Astrocyte (in vitro differentiated cells and primary cell): ENCODE measurements at regions not wholly inside any gene's neighbourhood (a gene's known extent, or its start where the extent isn't known, plus 50 kb on each side); places are given as distances from the start of the nearest gene placed in this dataset.

Experiments used
- DNase-seq: peaks from one replicate; pipeline ENCODE4 v3.0.0-alpha.2; 2010; ENCODE audit warnings: low read depth
- FAIRE-seq: peaks from 2 replicates; lab custom pipeline; 2011; peaks lifted over from hg19 to GRCh38; lab: Jason Lieb, UNC
- H2AFZ ChIP-seq: 2 replicates; pipeline ENCODE4 v1.6.0; 2012; ENCODE audit warnings: low read depth, low read length, inconsistent platforms
- H3K27ac ChIP-seq: 2 replicates; pipeline ENCODE4 v1.5.1; 2011; ENCODE audit warnings: low read depth, low read length, inconsistent platforms
- H3K27me3 ChIP-seq: 2 replicates; pipeline ENCODE4 v1.6.0; 2011; ENCODE audit warnings: low read length, inconsistent platforms; ENCODE audit not compliant: insufficient read depth
- H3K36me3 ChIP-seq: 2 replicates; pipeline ENCODE4 v1.5.1; 2011; ENCODE audit warnings: low read length, inconsistent platforms; ENCODE audit not compliant: insufficient read depth
- H3K4me1 ChIP-seq: 2 replicates; pipeline ENCODE4 v1.5.1; 2011; ENCODE audit warnings: low read length, inconsistent platforms; ENCODE audit not compliant: insufficient read depth
- H3K4me2 ChIP-seq: 2 replicates; pipeline ENCODE4 v1.6.0; 2012; ENCODE audit warnings: low read length, inconsistent platforms
- H3K4me3 ChIP-seq: 2 replicates; pipeline ENCODE4 v1.5.1; 2011; ENCODE audit warnings: low read depth, mild to moderate bottlenecking, low read length, inconsistent platforms; ENCODE audit not compliant: insufficient read depth
- H3K79me2 ChIP-seq: 2 replicates; pipeline ENCODE4 v1.6.0; 2012; ENCODE audit warnings: mild to moderate bottlenecking, low read length, inconsistent platforms; ENCODE audit not compliant: insufficient read depth
- H3K9ac ChIP-seq: 2 replicates; pipeline ENCODE4 v1.6.0; 2012; ENCODE audit warnings: mild to moderate bottlenecking, low read length, inconsistent platforms
- H3K9me3 ChIP-seq: 2 replicates; pipeline ENCODE4 v1.5.1; 2012; ENCODE audit warnings: low read depth, mild to moderate bottlenecking, low read length, inconsistent platforms; ENCODE audit not compliant: insufficient read depth
- H4K20me1 ChIP-seq: 2 replicates; pipeline ENCODE4 v1.6.0; 2012; ENCODE audit warnings: low read length, inconsistent platforms; ENCODE audit not compliant: insufficient read depth
- H3K27ac Mint-ChIP-seq: one replicate; pipeline ENCODE4 v1.8.0; 2021; ENCODE audit warnings: mild to moderate bottlenecking, mixed read lengths; ENCODE audit not compliant: unreplicated experiment
- H3K27me3 Mint-ChIP-seq: one replicate; pipeline ENCODE4 v1.8.0; 2021; ENCODE audit warnings: low read depth, mixed read lengths; ENCODE audit not compliant: unreplicated experiment
- H3K36me3 Mint-ChIP-seq: one replicate; pipeline ENCODE4 v1.8.0; 2021; ENCODE audit warnings: low read depth, mixed read lengths; ENCODE audit not compliant: unreplicated experiment
- H3K4me1 Mint-ChIP-seq: one replicate; pipeline ENCODE4 v1.8.0; 2021; ENCODE audit warnings: low read depth, mixed read lengths; ENCODE audit not compliant: unreplicated experiment
- H3K4me3 Mint-ChIP-seq: one replicate; pipeline ENCODE4 v1.8.0; 2021; ENCODE audit warnings: mild to moderate bottlenecking, moderate library complexity, mixed read lengths; ENCODE audit not compliant: unreplicated experiment
- H3K9me3 Mint-ChIP-seq: one replicate; pipeline ENCODE4 v1.8.0; 2021; ENCODE audit warnings: mild to moderate bottlenecking, mixed read lengths; ENCODE audit not compliant: unreplicated experiment
- CTCF ChIP-seq: IDR thresholded peaks from 2 replicates; pipeline ENCODE4 v1.5.1; 2011; ENCODE audit warnings: low read depth, mild to moderate bottlenecking, inconsistent platforms, low read length, moderate library complexity; ENCODE audit not compliant: insufficient read depth
- EZH2 ChIP-seq: IDR thresholded peaks from 2 replicates; pipeline ENCODE4 v1.6.1; 2012; ENCODE audit warnings: mild to moderate bottlenecking, low read length, inconsistent platforms; ENCODE audit not compliant: insufficient read depth

- no peaks in the 10 kb centered on the region for H3K79me2 ChIP-seq
Observed at GRCh38 chr1:5720484-5720883, 271.7 kb downstream of the NPHP4 start.

GRCh38 chr1:5720045-5720444 lies 272.2 kb downstream of the NPHP4 start:
- Mint-ChIP-seq H3K27me3 (peaks cover 22% of the 10 kb centered on the region), H3K9me3 (peaks cover 9% of the 10 kb centered on the region), H3K4me1 (peaks cover 2% of the 10 kb centered on the region), H3K4me3 (no peak overlapping the region), H3K27ac (no peak overlapping the region), H3K36me3 (peaks cover 1% of the 10 kb centered on the region)
- FAIRE-seq (no peak), DNase-seq (no peak)
- Histone ChIP-seq H3K4me2 (no peak overlapping the region), H3K79me2 (no peaks in the 10 kb centered on the region), H4K20me1 (no peaks in the 10 kb centered on the region), H2AFZ (no peak overlapping the region), H3K9ac (no peak overlapping the region), H3K27me3 (no peaks in the 10 kb centered on the region), H3K27ac (no peak overlapping the region), H3K36me3 (no peaks in the 10 kb centered on the region), H3K9me3 (no peaks in the 10 kb centered on the region), H3K4me1 (no peaks in the 10 kb centered on the region), H3K4me3 (no peak overlapping the region)
- TF ChIP-seq EZH2 (no peak), CTCF (no peak)

More at GRCh38 chr1:5720484-5720883, 271.7 kb downstream of the NPHP4 start:
- no peaks in the 10 kb centered on the region for H3K4me1 ChIP-seq
- H2AFZ ChIP-seq, result no peak overlapping the region
- H3K36me3 ChIP-seq, result no peaks in the 10 kb centered on the region
- no peak overlapping the region for H3K4me2 ChIP-seq
- FAIRE-seq (no peak), DNase-seq (no peak)
- H3K9me3 Mint-ChIP-seq, result peaks cover 5% of the 10 kb centered on the region
- H3K9me3 ChIP-seq, result no peaks in the 10 kb centered on the region
- no peaks in the 10 kb centered on the region for H4K20me1 ChIP-seq
- no peak overlapping the region for H3K27ac ChIP-seq
- no peak overlapping the region for H3K27ac Mint-ChIP-seq
- H3K36me3 Mint-ChIP-seq, result no peaks in the 10 kb centered on the region
- TF ChIP-seq EZH2, result no peak
- TF ChIP-seq CTCF, result no peak
- H3K27me3 ChIP-seq, result no peaks in the 10 kb centered on the region
- H3K27me3 Mint-ChIP-seq, result peaks cover 26% of the 10 kb centered on the region
- H3K9ac ChIP-seq, result no peak overlapping the region
- no peak overlapping the region for H3K4me3 ChIP-seq
- H3K4me3 Mint-ChIP-seq, result no peak overlapping the region
- H3K4me1 Mint-ChIP-seq, result peaks cover 2% of the 10 kb centered on the region

- no peaks in the 10 kb centered on the region for H3K36me3 ChIP-seq
- H3K4me2 ChIP-seq, result no peak overlapping the region
- Mint-ChIP-seq H3K4me3 (no peak overlapping the region), H3K9me3 (peaks cover 14% of the 10 kb centered on the region), H3K27ac (no peak overlapping the region), H3K27me3 (peaks cover 14% of the 10 kb centered on the region), H3K36me3 (peaks cover 4% of the 10 kb centered on the region), H3K4me1 (peaks cover 2% of the 10 kb centered on the region)
- H3K27me3 ChIP-seq, result no peaks in the 10 kb centered on the region
- TF ChIP-seq CTCF (no peak), EZH2 (no peak)
- H4K20me1 ChIP-seq, result no peaks in the 10 kb centered on the region
- no peaks in the 10 kb centered on the region for H3K79me2 ChIP-seq
- H2AFZ ChIP-seq, result no peak overlapping the region
- FAIRE-seq (no peak), DNase-seq (no peak)
- no peak overlapping the region for H3K9ac ChIP-seq
- H3K27ac ChIP-seq, result no peak overlapping the region
- H3K4me1 ChIP-seq, result no peaks in the 10 kb centered on the region
- H3K9me3 ChIP-seq, result no peaks in the 10 kb centered on the region
- H3K4me3 ChIP-seq, result no peak overlapping the region
Observed at GRCh38 chr1:5718831-5719632, 273.2 kb downstream of the NPHP4 start.
